Suprapubic skin (tissue), 4 donors: ENCODE measurements at regions not wholly inside any gene's neighbourhood (a gene's known extent, or its start where the extent isn't known, plus 50 kb on each side); places are given as distances from the start of the nearest gene placed in this dataset.

Source experiments
- DNase-seq, 2 donors: peaks; one replicate each; pipeline ENCODE4 v3.0.0-alpha.2; 2019; ENCODE audit warnings: low spot score in 2 of 2
- H3K27ac ChIP-seq: fragments of 200-600 bp; sonication (generic); one replicate; pipeline ENCODE4 v1.5.1; 2019
- H3K27me3 ChIP-seq: fragments of 200-600 bp; sonication (generic); one replicate; pipeline ENCODE4 v1.5.1; 2019
- H3K36me3 ChIP-seq: fragments of 200-600 bp; sonication (generic); one replicate; pipeline ENCODE4 v1.5.1; 2019
- H3K4me1 ChIP-seq: fragments of 200-600 bp; sonication (generic); one replicate; pipeline ENCODE4 v1.5.1; 2019
- H3K4me3 ChIP-seq: fragments of 200-600 bp; sonication (generic); one replicate; pipeline ENCODE4 v1.5.1; 2019; ENCODE audit warnings: mild to moderate bottlenecking
- H3K9me3 ChIP-seq: fragments of 200-600 bp; sonication (generic); one replicate; pipeline ENCODE4 v1.5.1; 2019
- EP300 ChIP-seq: sonication (generic); formaldehyde crosslinking; IDR thresholded peaks from one replicate; pipeline ENCODE4 v1.6.1; 2017; ENCODE audit warnings: antibody characterized with exemption
- POLR2A ChIP-seq, 2 donors: fragments of 450-650 bp; IDR thresholded peaks; one replicate each; pipeline ENCODE4 v1.6.1; 2017; ENCODE audit warnings: antibody characterized with exemption in 2 of 2, mild to moderate bottlenecking in 2 of 2, moderate library complexity in 2 of 2
- POLR2AphosphoS5 ChIP-seq, 3 donors: sonication (generic); formaldehyde crosslinking; IDR thresholded peaks; one replicate each; pipeline ENCODE4 v1.6.1; 2017; ENCODE audit warnings: antibody characterized with exemption in 3 of 3
- WGBS: methylation state at CpG from one replicate; pipeline ENCODE4 v1.1.5; 2018; 5-methylcytosine and 5-hydroxymethylcytosine counted together
- TF ChIP-seq, protein P1 (sequence below), 2 donors: fragments of 200-600 bp in 1 of 2; fragments of 450-650 bp in 1 of 2; sonication (generic) in 1 of 2; IDR thresholded peaks; one replicate each; pipeline ENCODE4 v1.5.1; 2016 to 2019; ENCODE audit warnings: antibody characterized with exemption in 2 of 2, mild to moderate bottlenecking in 1 of 2, moderate library complexity in 1 of 2

DNA sequence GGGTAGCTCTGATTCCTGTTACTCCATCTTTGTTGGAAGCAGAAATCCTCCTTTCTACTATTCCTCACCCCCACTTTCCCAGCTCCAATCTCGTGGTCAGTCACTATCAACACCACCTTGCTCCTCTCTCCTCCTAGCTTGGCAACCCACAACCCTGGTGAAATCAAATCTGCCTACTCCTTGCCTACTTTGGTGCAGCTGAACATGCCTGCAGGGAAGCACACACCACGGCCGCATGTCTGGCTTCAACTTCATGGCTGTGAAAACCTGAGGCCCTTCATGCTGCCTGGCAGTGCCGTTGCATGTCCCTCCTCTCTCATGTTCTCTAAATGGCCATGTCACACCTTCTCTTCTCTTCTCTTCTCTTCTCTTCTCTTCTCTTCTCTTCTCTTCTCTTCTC lies 112.4 kb upstream of the FOXA2 start:
- no peak overlapping the region for H3K27ac ChIP-seq
- WGBS, result 82% methylated on average over 4 of the region's 4 CpGs
- H3K4me1 ChIP-seq, result peaks cover 8% of the 10 kb centered on the region
- H3K9me3 ChIP-seq, result no peaks in the 10 kb centered on the region
- H3K27me3 ChIP-seq, result no peaks in the 10 kb centered on the region
- no peaks in the 10 kb centered on the region for H3K36me3 ChIP-seq
- no peak overlapping the region for H3K4me3 ChIP-seq
- TF ChIP-seq EP300, result no peak
- no peak for TF ChIP-seq POLR2AphosphoS5 (IDR thresholded peaks at IDR 0.05)
- no peak for TF ChIP-seq POLR2A (IDR thresholded peaks at IDR 0.05)
- TF ChIP-seq, protein P1, sequence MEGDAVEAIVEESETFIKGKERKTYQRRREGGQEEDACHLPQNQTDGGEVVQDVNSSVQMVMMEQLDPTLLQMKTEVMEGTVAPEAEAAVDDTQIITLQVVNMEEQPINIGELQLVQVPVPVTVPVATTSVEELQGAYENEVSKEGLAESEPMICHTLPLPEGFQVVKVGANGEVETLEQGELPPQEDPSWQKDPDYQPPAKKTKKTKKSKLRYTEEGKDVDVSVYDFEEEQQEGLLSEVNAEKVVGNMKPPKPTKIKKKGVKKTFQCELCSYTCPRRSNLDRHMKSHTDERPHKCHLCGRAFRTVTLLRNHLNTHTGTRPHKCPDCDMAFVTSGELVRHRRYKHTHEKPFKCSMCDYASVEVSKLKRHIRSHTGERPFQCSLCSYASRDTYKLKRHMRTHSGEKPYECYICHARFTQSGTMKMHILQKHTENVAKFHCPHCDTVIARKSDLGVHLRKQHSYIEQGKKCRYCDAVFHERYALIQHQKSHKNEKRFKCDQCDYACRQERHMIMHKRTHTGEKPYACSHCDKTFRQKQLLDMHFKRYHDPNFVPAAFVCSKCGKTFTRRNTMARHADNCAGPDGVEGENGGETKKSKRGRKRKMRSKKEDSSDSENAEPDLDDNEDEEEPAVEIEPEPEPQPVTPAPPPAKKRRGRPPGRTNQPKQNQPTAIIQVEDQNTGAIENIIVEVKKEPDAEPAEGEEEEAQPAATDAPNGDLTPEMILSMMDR (IDR thresholded peaks at IDR 0.05), result no peak
- no peak for DNase-seq

DNA sequence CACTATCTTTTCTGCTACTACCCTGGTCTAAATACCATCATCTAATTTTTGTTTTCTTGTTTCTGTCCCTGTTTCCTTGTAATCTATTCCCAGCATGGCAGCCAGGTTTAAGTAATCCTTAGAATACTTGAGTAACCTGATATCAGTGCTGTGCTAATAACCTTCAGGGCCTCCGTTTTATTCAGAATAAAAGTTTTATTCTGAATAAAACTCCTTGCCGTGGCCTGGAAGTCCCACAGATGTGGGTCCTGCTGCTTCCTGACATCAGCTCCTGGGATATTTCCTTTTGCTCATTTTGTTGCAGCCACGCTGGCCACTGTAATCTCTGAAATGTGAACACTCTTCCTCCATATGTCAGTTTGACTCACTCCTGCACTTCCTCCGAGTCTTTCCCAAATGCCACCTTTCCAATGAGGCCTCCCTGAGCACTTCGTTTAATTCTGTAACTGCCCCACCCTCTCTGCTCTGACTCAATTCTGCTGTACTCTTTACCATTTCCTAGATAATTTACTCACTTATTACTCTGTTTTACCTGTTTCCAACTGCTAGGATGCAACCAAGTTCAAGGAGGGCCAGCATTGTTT lies 114.0 kb upstream of the FOXA2 start:
- Histone ChIP-seq H3K9me3 (no peaks in the 10 kb centered on the region), H3K27me3 (no peaks in the 10 kb centered on the region), H3K27ac (no peak overlapping the region), H3K4me1 (peaks cover 6% of the 10 kb centered on the region), H3K4me3 (no peak overlapping the region), H3K36me3 (no peaks in the 10 kb centered on the region)
- TF ChIP-seq EP300 (no peak), POLR2AphosphoS5 (IDR thresholded peaks at IDR 0.05) (no peak), POLR2A (IDR thresholded peaks at IDR 0.05) (no peak)
- TF ChIP-seq, protein P1 (IDR thresholded peaks at IDR 0.05), result no peak
- DNase-seq, result no peak
- WGBS, result 78% methylated on average over 5 of the region's 5 CpGs

DNA sequence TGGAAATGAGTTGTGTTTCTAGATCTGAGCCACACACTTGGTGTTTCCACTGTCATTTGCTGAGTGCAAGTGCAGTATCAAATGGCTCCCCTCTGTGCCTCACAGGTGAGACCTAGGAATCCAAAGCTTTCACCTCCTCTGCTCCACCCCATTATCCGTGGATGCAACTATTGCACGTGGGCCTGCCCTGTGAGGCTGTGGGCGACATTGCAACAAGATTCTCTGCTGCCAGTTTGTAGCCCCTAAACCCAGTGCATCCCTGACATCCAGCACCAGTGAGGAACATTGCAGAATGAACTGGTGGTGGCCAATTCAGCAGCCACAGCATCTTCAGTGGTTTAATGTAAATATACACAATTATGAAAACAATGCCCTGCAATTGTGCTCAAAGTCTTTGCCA lies 115.0 kb upstream of the FOXA2 start:
- no peak for DNase-seq
- H3K9me3 ChIP-seq, result no peaks in the 10 kb centered on the region
- TF ChIP-seq EP300, result no peak
- no peak overlapping the region for H3K4me3 ChIP-seq
- no peak overlapping the region for H3K27ac ChIP-seq
- 85% methylated on average over 3 of the region's 3 CpGs for WGBS
- H3K36me3 ChIP-seq, result no peaks in the 10 kb centered on the region
- H3K4me1 ChIP-seq, result peaks cover 6% of the 10 kb centered on the region
- H3K27me3 ChIP-seq, result no peaks in the 10 kb centered on the region

DNA sequence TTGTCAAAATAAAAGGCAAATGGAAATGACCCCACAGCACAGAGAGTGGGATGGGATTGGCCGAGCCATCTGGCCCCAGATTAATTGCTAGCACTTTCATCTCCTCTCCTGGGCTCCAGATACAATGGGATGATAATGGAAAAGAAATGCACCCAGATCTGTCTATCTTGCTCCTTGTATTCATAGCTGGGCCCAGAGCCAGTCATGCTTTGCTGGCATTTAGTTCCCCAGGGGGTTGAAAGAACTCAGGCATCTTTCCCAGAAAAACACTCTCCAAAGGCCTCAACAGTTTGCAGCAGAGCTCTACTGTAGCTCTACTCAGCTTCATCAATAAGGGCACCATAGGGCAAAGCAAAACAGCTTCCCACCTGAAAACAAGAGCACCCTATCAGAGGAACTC lies 116.0 kb upstream of the FOXA2 start:
- DNase-seq, result no peak
- H3K4me1 ChIP-seq, result peaks cover 6% of the 10 kb centered on the region
- H3K27me3 ChIP-seq, result no peaks in the 10 kb centered on the region
- H3K9me3 ChIP-seq, result no peaks in the 10 kb centered on the region
- 44% methylated on average over 1 of the region's 1 CpG for WGBS
- TF ChIP-seq POLR2AphosphoS5 (IDR thresholded peaks at IDR 0.05) (no peak), EP300 (no peak), POLR2A (IDR thresholded peaks at IDR 0.05) (no peak)
- TF ChIP-seq, protein P1 (IDR thresholded peaks at IDR 0.05), result no peak
- H3K36me3 ChIP-seq, result no peaks in the 10 kb centered on the region
- H3K27ac ChIP-seq, result no peak overlapping the region
- H3K4me3 ChIP-seq, result no peak overlapping the region

DNA sequence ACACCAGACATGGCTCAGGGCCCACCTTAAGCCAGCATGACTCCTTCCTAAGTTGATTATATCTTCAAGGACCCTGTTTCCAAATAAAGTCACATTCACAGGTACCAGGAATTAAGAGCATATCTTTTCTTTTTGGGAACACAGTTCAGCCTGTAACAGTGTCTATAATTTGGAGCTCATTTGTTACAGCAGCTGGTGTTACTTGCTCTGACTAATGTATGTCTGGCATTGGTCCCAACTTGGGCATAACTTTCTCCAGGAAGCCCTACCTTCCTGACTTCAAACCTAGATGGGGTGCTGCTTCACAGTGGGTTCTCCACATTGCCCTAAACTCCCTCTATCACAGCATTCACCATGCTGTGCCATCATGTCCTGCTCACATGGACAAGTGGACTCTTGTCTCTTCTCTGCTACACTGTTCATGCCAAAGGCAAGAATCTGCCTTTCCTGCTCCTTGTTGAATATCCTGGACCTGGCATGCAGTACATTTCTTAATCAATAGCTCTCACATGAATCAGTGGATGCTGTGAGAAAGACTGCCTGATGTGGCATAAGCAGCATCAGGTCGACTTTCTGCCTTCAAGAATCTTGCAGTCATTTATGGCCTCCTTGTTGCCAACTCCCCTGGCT lies 117.4 kb upstream of the FOXA2 start:
- WGBS, result 90% methylated on average over 1 of the region's 1 CpG
- Histone ChIP-seq H3K4me3 (no peak overlapping the region), H3K9me3 (no peaks in the 10 kb centered on the region), H3K36me3 (no peaks in the 10 kb centered on the region), H3K4me1 (peaks cover 6% of the 10 kb centered on the region), H3K27ac (no peak overlapping the region), H3K27me3 (no peaks in the 10 kb centered on the region)
- no peak for TF ChIP-seq POLR2AphosphoS5 (IDR thresholded peaks at IDR 0.05)
- no peak for TF ChIP-seq POLR2A (IDR thresholded peaks at IDR 0.05)
- TF ChIP-seq, protein P1 (IDR thresholded peaks at IDR 0.05), result no peak
- TF ChIP-seq EP300, result no peak
- no peak for DNase-seq

DNA sequence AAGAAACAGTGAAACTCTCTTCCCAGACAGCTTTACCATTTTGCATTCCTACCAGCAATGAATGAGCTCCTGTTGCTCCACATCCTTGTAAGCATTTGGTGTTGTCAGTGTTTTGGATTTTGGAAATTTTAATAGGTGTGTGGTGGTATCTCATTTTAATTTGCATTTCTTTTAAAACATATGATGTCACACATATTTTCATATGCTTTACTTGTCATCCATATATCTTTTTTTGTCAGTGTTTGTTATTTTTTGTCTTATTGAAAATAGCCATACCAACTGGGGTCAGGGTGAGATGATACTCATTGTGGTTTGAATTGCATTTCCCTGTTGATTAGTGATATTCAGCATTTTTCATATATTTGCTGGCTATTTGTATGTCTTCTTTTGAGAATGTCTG lies 119.5 kb upstream of the FOXA2 start:
- no peaks in the 10 kb centered on the region for H3K36me3 ChIP-seq
- TF ChIP-seq POLR2AphosphoS5 (IDR thresholded peaks at IDR 0.05) (no peak), POLR2A (IDR thresholded peaks at IDR 0.05) (no peak), EP300 (no peak)
- TF ChIP-seq, protein P1 (IDR thresholded peaks at IDR 0.05), result no peak
- DNase-seq, result no peak

More for the DNA sequence above, 119.5 kb upstream of the FOXA2 start:
- Histone ChIP-seq H3K4me1 (peaks cover 6% of the 10 kb centered on the region), H3K27me3 (no peaks in the 10 kb centered on the region), H3K4me3 (no peak overlapping the region), H3K9me3 (no peaks in the 10 kb centered on the region), H3K27ac (no peak overlapping the region)
